ENCODE measurements at regions not wholly inside any gene's neighbourhood (a gene's known extent, or its start where the extent isn't known, plus 50 kb on each side); places are given as distances from the start of the nearest gene placed in this dataset.

DNA sequence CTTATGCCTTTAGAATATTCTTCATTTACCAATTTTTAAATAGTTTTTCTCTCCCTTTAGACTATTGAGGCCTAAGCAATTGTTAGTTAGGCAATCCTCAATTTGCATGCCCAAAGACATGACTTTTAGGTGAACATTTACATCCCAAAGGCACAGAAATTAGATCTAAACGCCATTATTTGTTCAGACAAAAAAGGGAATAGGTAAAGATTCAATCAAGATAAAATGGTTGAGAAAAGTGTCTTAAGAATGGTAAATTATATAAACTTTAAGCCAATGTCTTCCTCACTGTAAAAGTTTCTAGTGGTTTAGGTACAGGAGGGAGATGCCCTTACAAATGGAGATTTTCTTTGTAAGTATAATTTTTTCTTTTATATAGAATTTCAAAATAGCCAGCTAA is 50.2 kb upstream of the MME start:
- DNase-seq (ENCODE audit: low spot score), result no peak

GRCh38 chr3:155026999-155027591 is 53.0 kb upstream of the MME start:
- DNase-seq (ENCODE audit: low spot score), result peak; percentile 6

GRCh38 chr3:155024006-155024638 is 56.0 kb upstream of the MME start:
- no peak for DNase-seq (ENCODE audit: low spot score)

- no peak for DNase-seq (ENCODE audit: low spot score)
These were observed 57.2 kb upstream of the MME start for GRCh38 chr3:155022896-155023295.

GRCh38 chr3:155019575-155019974 is 60.5 kb upstream of the MME start:
- DNase-seq (ENCODE audit: low spot score), result no peak

GRCh38 chr3:155018621-155019330 is 61.3 kb upstream of the MME start:
- DNase-seq (ENCODE audit: low spot score), result no peak

DNA sequence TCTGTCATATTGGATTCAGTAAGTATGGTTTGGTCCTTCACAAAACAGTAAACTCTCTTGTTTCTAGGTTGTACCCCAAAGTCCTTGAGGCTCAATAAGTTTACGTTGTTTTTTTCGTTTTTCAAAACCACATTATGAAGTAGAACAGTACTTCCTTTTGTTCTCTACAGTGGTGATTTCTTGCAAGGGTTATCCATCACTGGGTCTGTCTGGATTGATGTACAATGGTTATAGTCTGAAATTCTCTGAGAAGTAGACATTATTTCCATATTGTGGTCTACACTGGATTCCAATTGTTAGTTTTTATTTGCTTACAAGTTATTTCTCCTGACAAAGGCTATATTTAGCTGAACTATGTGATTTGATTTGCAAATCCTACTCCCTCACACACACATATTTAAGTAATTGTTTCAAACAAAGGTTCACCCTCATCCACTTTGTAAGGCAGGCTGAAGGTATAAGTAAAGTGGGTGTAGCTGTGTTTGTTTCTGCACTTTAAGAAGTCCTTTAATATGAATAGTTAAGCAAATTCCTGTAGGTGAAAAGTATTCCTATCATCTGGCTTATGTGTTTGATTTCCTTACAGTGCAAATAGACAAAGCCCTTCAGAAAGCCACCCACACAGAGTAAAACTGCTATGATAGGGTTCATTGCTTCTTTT is 64.2 kb upstream of the MME start:
- DNase-seq (ENCODE audit: low spot score), result no peak

- no peak for DNase-seq (ENCODE audit: low spot score)
These were observed 65.2 kb upstream of the MME start for GRCh38 chr3:155014953-155015352.

GRCh38 chr3:155013427-155013826 is 66.7 kb upstream of the MME start:
- DNase-seq (ENCODE audit: low spot score), result no peak

DNA sequence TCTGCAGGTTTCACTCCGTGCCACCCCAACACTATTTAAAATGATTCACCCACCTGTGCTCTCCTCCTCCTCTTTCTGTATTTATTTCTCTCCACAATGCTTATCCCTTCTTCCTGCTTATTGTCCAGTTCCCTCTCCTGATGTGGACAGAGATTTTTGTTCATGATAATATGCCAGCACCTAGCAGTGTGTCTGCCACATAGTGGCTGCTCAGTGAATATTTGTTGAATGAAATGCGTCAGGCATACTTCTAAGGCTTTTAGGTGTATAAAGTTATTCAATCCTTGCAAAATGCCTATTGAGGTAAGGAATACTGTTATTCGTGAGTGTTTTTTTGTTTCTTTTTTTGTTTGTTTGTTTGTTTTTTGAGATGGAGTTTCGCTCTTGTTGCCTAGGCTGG is 67.5 kb upstream of the MME start:
- no peak for DNase-seq (ENCODE audit: low spot score)

DNA sequence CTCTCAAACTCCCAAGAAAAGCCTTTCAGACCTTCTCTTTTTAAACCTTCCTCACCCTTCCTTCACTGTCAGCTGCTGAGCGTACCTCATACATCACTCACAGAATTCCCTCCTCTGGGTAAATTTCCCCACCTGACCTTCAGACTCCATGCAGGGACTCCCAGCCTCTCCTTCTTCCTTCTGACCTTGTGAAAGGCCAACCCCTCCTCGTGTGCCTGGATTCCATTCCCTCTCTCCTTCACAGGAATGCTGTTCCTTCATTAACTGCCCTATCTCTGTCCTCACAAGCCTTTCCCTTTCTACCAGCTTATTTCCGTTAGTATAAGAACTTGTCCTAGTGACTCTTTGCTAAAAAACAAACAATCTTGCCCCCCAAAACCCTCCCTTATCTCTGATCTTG is 69.7 kb upstream of the MME start:
- DNase-seq (ENCODE audit: low spot score), result no peak

DNA sequence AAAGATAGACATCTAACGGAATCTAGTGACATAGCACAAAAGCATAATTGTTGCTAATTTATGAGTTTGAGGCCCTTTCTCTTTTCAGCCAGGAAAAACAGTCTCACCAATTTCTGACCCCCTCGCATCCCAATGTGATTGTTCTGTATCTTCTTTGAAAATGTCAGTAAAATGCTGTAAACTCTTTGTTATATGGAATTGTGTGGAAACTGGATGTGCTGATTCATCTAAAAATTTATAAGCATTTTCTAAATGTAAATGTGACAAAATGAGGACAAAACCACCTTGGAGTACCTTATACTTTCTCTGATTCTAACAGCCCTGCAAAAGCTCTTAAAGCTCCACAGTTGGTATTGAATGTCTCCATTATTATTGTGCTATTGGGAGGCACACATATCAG is 70.9 kb upstream of the MME start:
- no peak for DNase-seq (ENCODE audit: low spot score)

DNA sequence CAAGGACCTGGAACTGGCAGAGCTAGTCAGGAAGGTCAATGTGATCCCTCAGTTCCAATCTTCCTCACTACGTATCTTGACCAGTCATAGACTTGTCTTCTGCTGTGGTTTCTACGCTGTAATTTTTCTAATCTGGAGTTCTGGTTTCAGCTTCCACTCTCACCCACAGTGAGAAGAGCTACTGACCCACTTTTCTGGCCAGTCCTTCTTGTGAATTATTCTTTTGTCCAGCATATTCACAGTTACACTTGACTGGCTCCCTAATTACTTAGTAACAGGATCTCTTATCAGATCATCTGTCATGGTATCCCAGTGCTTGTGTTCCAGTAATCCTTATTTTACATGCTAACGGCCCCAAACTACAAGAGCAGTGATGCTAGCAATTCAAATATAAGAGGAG is 72.4 kb upstream of the MME start:
- DNase-seq (ENCODE audit: low spot score), result no peak

GRCh38 chr3:155001289-155002010 is 78.7 kb upstream of the MME start:
- DNase-seq (ENCODE audit: low spot score), result no peak

- DNase-seq (ENCODE audit: low spot score), result no peak
These were observed 87.5 kb upstream of the MME start for GRCh38 chr3:154992655-154993054.

DNA sequence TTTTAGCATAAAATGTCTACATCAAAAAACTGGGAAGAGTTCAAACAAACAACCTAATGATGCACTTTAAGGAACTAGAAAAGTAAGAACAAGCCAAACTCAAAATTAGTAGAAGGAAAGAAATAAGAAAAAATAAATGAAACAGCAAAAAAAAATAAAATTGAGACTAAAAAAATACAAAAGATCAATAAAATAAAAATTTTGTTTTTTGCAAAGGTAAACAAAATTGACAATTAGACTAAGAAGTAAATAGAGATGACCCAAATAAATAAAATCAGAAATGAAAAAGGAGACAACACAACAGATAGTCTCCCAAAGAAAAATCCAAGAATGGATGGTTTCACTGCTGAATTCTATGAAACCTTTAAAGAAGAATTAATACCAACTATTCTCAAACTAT is 89.6 kb upstream of the MME start:
- no peak for DNase-seq (ENCODE audit: low spot score)

- DNase-seq (ENCODE audit: low spot score), result no peak
These were observed 92.3 kb upstream of the MME start for GRCh38 chr3:154987846-154988245.

DNA sequence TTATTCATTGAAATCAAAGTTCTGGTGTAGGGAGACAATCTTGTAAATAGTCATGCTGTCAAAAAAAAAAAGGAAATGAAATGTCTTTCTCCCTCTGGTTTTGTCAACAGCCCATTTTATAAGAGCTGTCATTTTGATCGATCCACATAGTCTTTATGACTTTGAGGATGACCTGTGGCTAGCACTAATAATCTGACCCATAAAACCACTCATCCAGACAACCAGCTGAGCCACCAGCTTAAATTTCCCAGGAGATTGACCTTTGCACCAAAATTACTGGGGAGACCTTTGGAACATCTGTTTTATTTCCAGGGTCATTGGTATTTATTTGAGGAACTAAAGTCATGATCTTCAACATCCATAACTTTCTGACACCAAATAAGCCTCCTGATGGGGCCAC is 98.5 kb upstream of the MME start:
- no peak for DNase-seq (ENCODE audit: low spot score)

- DNase-seq (ENCODE audit: low spot score), result no peak
These were observed 98.9 kb upstream of the MME start for GRCh38 chr3:154981201-154981600.

- no peak for DNase-seq (ENCODE audit: low spot score)
These were observed 100.8 kb upstream of the MME start for GRCh38 chr3:154979331-154979730.

DNA sequence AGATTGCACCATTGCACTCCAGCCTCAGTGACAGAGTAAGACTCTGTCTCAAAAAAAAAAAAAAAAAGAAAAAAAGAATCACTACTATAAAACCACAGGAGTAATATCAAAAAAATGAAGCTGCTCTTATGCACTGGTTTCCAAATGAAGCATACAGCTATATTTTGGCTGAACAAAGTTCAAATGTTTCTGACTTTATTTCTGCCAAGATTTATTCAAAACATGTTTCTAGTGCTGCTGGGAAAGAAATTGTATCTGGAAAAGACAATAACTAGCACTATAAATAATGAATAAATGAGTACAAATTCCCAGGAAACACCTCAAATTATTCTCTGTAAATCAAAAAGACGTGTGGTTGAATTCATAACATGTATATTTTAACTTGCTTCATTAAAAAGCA is 102.5 kb upstream of the MME start:
- no peak for DNase-seq (ENCODE audit: low spot score)
